ENCODE measurements at regions not wholly inside any gene's neighbourhood (a gene's known extent, or its start where the extent isn't known, plus 50 kb on each side); places are given as distances from the start of the nearest gene placed in this dataset.
"Not testable (repeated sequence)": the region's sequence is repeated elsewhere in the genome, so short reads cannot be mapped to it uniquely, and the experiment has no call there.

DNA sequence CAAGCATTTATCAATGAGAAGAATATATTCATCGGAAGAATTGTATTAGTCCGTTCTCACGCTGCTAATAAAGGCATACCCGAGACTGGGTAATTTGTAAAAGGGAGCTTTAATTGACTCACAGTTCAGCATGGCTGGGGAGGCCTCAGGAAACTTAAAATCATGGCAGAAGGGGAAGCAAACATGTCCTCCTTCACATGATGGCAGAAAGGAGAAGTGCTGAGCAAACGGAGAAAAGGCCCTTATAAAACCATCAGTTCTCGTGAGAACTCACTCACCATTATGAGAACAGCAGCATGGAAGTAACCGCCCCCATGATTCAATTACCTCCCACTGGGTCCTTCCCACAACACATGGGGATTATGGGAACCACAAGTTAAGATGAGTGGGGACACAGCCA lies 1688.2 kb downstream of the SPATA31A7 start:
- TF ChIP-seq, protein P1, sequence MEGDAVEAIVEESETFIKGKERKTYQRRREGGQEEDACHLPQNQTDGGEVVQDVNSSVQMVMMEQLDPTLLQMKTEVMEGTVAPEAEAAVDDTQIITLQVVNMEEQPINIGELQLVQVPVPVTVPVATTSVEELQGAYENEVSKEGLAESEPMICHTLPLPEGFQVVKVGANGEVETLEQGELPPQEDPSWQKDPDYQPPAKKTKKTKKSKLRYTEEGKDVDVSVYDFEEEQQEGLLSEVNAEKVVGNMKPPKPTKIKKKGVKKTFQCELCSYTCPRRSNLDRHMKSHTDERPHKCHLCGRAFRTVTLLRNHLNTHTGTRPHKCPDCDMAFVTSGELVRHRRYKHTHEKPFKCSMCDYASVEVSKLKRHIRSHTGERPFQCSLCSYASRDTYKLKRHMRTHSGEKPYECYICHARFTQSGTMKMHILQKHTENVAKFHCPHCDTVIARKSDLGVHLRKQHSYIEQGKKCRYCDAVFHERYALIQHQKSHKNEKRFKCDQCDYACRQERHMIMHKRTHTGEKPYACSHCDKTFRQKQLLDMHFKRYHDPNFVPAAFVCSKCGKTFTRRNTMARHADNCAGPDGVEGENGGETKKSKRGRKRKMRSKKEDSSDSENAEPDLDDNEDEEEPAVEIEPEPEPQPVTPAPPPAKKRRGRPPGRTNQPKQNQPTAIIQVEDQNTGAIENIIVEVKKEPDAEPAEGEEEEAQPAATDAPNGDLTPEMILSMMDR (IDR thresholded peaks at IDR 0.05; ENCODE audit: low read depth, low read length, missing input control) = not testable (repeated sequence)
- not testable (repeated sequence) for TF ChIP-seq TAF1 (conservative IDR thresholded peaks at IDR 0.05); GABPA (IDR thresholded peaks at IDR 0.05 in 1 of 2, conservative IDR thresholded peaks at IDR 0.05 in 1 of 2); NR2F2 (IDR thresholded peaks at IDR 0.05); YY1 (IDR thresholded peaks at IDR 0.05); REST (IDR thresholded peaks at IDR 0.05); FOXA1 (IDR thresholded peaks at IDR 0.05); JUND (IDR thresholded peaks at IDR 0.05)
- TF ChIP-seq, protein P2, sequence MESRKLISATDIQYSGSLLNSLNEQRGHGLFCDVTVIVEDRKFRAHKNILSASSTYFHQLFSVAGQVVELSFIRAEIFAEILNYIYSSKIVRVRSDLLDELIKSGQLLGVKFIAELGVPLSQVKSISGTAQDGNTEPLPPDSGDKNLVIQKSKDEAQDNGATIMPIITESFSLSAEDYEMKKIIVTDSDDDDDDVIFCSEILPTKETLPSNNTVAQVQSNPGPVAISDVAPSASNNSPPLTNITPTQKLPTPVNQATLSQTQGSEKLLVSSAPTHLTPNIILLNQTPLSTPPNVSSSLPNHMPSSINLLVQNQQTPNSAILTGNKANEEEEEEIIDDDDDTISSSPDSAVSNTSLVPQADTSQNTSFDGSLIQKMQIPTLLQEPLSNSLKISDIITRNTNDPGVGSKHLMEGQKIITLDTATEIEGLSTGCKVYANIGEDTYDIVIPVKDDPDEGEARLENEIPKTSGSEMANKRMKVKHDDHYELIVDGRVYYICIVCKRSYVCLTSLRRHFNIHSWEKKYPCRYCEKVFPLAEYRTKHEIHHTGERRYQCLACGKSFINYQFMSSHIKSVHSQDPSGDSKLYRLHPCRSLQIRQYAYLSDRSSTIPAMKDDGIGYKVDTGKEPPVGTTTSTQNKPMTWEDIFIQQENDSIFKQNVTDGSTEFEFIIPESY (IDR thresholded peaks at IDR 0.05) = not testable (repeated sequence)
